Thymus (tissue), 11 donors: ENCODE measurements at regions not wholly inside any gene's neighbourhood (a gene's known extent, or its start where the extent isn't known, plus 50 kb on each side); places are given as distances from the start of the nearest gene placed in this dataset.

Source experiments
- DNase-seq, 9 donors: peaks; one replicate each; pipeline ENCODE4 v3.0.0-alpha.2; 2013; ENCODE audit warnings: low spot score in 9 of 9, low read depth in 6 of 9, missing footprints in 1 of 9
- H3K27ac ChIP-seq, 2 donors: one replicate each; pipeline ENCODE4 v1.5.1; 2013; ENCODE audit warnings: control low read depth in 1 of 2, low read depth in 1 of 2, low read length in 1 of 2, mild to moderate bottlenecking in 1 of 2, moderate library complexity in 1 of 2
- H3K27me3 ChIP-seq, 2 donors: one replicate each; pipeline ENCODE4 v1.5.1; 2013; ENCODE audit warnings: low read length in 1 of 2; ENCODE audit not compliant: control insufficient read depth in 2 of 2, insufficient read depth in 1 of 2
- H3K36me3 ChIP-seq, 2 donors: one replicate each; pipeline ENCODE4 v1.5.1; 2013; ENCODE audit warnings: low read length in 1 of 2, mild to moderate bottlenecking in 1 of 2, moderate library complexity in 1 of 2; ENCODE audit not compliant: control insufficient read depth in 2 of 2, insufficient read depth in 2 of 2
- H3K4me1 ChIP-seq, 2 donors: one replicate each; pipeline ENCODE4 v1.5.1; 2013; ENCODE audit warnings: low read length in 2 of 2; ENCODE audit not compliant: control insufficient read depth in 2 of 2, insufficient read depth in 2 of 2
- H3K4me3 ChIP-seq, 2 donors: one replicate each; pipeline ENCODE4 v1.5.1; 2013; ENCODE audit warnings: low read length in 2 of 2, control low read depth in 1 of 2, mild to moderate bottlenecking in 1 of 2
- H3K9me3 ChIP-seq, 2 donors: one replicate each; pipeline ENCODE4 v1.5.1; 2013; ENCODE audit warnings: low read length in 1 of 2, mild to moderate bottlenecking in 1 of 2; ENCODE audit not compliant: control insufficient read depth in 2 of 2, insufficient read depth in 1 of 2
- WGBS: extraction: QIAGEN DNeasy Blood & Tissue Kit; methylation state at CpG from one replicate; pipeline ENCODE4 v1.1.7; 2013; 5-methylcytosine and 5-hydroxymethylcytosine counted together
- donor health status: healthy.

GRCh38 chr21:39116761-39117439 is 66.4 kb downstream of the PSMG1 start:
- 95% methylated on average over 19 of the region's 19 CpGs for WGBS
- Histone ChIP-seq H3K4me3 (no peak overlapping the region), H3K9me3 (peaks cover 0 to 4% of the 10 kb centered on the region in 2 donors), H3K27ac (no peak overlapping the region), H3K4me1 (no peaks in the 10 kb centered on the region), H3K27me3 (no peaks in the 10 kb centered on the region), H3K36me3 (no peaks in the 10 kb centered on the region)
- DNase-seq, result no peak

DNA sequence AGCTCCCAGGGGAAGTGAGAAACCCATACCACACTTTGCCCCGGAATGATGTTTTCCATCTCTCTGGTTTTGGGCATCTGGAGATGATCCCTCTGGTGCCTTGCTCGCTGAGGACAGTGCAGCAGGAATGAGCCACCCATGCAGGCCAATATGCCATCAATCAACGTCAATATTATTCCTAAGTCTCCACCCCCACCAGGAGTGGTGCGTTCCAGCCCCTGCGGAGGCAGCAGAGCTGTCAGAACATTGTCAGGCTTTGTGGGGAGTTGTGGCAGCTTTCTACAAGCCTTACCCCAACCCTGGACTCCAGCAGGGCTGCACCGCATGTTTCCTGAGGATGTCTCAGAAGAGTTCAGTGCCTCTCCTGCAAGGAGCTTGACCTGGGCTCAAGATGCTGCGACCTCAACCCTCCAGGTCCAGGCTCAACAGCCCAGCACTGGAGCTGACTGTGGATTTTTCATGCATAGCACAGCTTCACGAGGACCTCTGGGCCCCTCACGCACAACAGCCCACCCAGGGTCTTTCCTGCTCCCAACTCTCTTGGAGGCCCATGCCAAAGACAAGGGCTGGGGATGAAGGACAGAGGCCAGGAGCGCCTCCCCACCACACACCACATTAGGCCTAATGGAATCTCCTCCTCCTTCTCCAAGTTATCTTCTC is 67.5 kb downstream of the PSMG1 start:
- Histone ChIP-seq H3K27me3 (no peaks in the 10 kb centered on the region), H3K27ac (no peak overlapping the region), H3K36me3 (no peaks in the 10 kb centered on the region), H3K4me3 (no peak overlapping the region), H3K9me3 (peaks cover 0 to 4% of the 10 kb centered on the region in 2 donors), H3K4me1 (no peaks in the 10 kb centered on the region)
- DNase-seq, result no peak
- WGBS, result 92% methylated on average over 10 of the region's 10 CpGs

DNA sequence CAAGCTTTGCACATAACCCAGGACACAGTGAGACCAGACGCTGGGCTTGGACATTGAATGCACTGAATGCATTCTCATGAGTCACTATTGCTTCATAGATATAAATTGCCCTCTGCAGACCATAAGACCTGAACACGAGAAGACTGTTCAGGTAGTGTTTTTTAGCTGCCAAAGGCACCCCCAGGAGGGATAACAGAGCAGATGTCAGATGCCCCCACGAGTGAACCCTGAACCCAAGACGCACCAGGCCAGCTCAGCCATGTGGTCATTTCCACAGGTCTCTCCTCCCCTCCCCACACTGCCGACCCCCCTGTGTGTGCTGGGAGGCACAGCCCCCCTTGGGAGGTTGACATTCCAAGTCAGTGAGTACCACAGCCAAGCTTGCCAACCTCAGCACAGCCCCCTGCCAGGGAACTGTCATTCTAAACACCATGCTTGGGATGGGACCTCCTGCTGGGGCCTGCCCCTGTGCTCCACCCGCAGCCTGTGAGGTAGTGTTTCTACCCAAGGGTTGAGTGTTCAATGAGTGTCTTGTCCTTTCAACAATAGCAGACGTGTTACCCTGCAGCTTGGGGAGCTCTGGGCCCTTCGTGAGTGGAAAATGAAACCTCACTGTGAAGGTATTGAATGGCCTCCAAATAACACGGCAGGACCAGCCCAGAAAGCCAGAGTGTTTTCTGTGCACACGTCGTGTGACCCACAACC is 68.2 kb downstream of the PSMG1 start:
- Histone ChIP-seq H3K27me3 (no peaks in the 10 kb centered on the region), H3K4me3 (no peak overlapping the region), H3K4me1 (no peaks in the 10 kb centered on the region), H3K9me3 (peaks cover 0 to 4% of the 10 kb centered on the region in 2 donors), H3K36me3 (no peaks in the 10 kb centered on the region), H3K27ac (no peak overlapping the region)
- DNase-seq, result no peak
- WGBS, result 88% methylated on average over 11 of the region's 11 CpGs

GRCh38 chr21:39111931-39112550 is 71.2 kb downstream of the PSMG1 start:
- no peak overlapping the region for H3K4me3 ChIP-seq
- H3K4me1 ChIP-seq, result no peaks in the 10 kb centered on the region
- peaks cover 0 to 5% of the 10 kb centered on the region in 2 donors for H3K9me3 ChIP-seq
- no peak for DNase-seq
- WGBS, result 95% methylated on average over 6 of the region's 6 CpGs
- no peaks in the 10 kb centered on the region for H3K27me3 ChIP-seq
- H3K36me3 ChIP-seq, result no peaks in the 10 kb centered on the region
- no peak overlapping the region for H3K27ac ChIP-seq

DNA sequence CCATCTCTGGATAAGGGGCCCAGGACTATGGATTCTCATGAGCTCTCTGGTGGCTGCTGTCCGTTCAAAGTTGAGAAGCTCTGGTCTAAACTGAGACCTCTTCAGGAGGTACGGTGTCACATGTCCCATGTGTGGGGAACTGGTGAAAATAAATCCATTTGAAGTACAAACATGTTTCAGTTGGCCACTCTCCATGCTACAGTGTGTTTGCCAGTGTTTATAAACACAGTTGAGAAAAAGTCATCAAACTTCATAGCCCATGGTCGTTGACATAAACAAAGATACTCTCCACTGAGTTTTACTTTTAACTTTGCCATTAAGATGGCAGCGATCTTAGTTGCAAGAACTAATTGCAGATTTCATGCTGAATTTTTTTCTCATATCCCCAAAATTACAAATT is 72.8 kb downstream of the PSMG1 start:
- H3K9me3 ChIP-seq, result peaks cover 0 to 5% of the 10 kb centered on the region in 2 donors
- no peak overlapping the region for H3K27ac ChIP-seq
- H3K4me3 ChIP-seq, result no peak overlapping the region
- no peaks in the 10 kb centered on the region for H3K36me3 ChIP-seq
- no peaks in the 10 kb centered on the region for H3K4me1 ChIP-seq
- DNase-seq, result no peak
- no peaks in the 10 kb centered on the region for H3K27me3 ChIP-seq
- 96% methylated on average over 4 of the region's 4 CpGs for WGBS

GRCh38 chr21:39109596-39110210 is 73.5 kb downstream of the PSMG1 start:
- Histone ChIP-seq H3K9me3 (peaks cover 1 to 5% of the 10 kb centered on the region in 2 donors), H3K4me1 (no peaks in the 10 kb centered on the region), H3K4me3 (no peak overlapping the region), H3K27ac (no peak overlapping the region), H3K27me3 (no peaks in the 10 kb centered on the region), H3K36me3 (no peaks in the 10 kb centered on the region)
- no peak for DNase-seq
- WGBS, result 98% methylated on average over 9 of the region's 9 CpGs

DNA sequence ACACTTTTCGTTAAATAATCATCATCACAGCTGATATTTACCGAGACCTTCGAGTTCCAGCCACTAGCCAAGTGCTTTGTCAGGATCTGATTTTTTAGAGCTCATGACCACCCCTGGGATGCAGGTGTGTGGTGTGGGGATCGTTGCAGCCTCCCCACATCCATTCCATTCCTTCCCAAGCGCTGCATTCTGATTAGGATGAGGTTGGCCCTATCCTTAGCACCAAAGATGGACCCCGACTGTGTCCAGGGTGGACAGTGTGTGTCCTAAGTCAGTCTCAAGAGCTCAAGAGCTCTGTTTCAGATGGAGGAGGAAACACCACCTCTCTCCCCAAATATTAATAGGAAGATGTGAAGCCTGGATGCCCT is 74.1 kb downstream of the PSMG1 start:
- no peak overlapping the region for H3K27ac ChIP-seq
- H3K4me3 ChIP-seq, result no peak overlapping the region
- H3K36me3 ChIP-seq, result no peaks in the 10 kb centered on the region
- H3K9me3 ChIP-seq, result peaks cover 1 to 5% of the 10 kb centered on the region in 2 donors
- no peaks in the 10 kb centered on the region for H3K4me1 ChIP-seq
- no peak for DNase-seq
- 96% methylated on average over 6 of the region's 6 CpGs for WGBS
- H3K27me3 ChIP-seq, result no peaks in the 10 kb centered on the region

DNA sequence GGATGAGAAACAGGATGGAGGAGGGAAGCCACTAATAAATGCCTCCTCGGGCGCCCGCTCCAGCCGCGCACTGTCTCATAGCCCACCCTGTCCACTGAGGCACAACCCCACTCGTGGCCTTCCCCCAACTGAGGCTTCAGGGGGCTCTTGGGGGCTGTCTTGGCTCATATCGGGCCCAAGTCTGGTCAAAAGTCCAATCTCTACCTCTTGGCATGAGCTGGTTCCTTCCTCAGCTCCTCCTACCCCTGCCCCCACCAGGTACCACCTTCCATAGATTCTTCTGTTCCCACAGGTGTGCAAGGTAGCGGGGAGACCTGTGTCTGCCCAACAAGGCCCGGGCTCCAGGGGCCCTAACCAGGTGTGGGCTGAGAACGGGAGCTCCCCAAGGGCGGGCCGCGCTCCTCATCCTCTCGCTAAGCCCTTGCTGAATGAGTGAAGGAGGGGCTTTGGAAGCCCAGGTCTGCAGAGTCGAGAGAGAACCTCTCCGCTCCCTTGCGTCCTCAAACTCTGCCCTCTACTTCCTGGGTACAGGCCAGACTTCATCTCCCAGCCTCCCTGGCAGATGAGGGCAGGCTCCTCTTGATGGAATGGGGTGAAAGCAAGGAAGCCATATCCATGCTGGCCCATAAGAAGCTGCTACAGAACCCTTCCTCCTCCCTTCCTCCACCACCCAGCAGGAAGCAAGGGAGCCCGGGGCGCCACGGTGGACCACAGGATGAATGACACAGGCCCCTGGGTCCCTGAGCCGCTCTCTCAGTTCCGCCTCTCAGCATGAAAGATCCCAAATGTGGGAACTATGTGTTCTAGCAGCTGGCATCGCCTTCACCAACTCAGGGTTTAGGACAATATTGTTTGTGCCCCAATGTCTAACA is 74.7 kb downstream of the PSMG1 start:
- no peak for DNase-seq
- 96% methylated on average over 23 of the region's 23 CpGs for WGBS
- Histone ChIP-seq H3K27ac (no peak overlapping the region), H3K4me3 (no peak overlapping the region), H3K9me3 (peaks cover 1 to 5% of the 10 kb centered on the region in 2 donors), H3K27me3 (no peaks in the 10 kb centered on the region), H3K36me3 (no peaks in the 10 kb centered on the region), H3K4me1 (no peaks in the 10 kb centered on the region)
